Motor neuron (in vitro differentiated cells): ENCODE measurements at regions not wholly inside any gene's neighbourhood (a gene's known extent, or its start where the extent isn't known, plus 50 kb on each side); places are given as distances from the start of the nearest gene placed in this dataset.

ENCODE experiments used
- ATAC-seq, 8 experiments: fragments of 200-7000 bp; cut with Tn5 transposase; replicated peaks in 6 of 8; 2 replicates each; pipeline ENCODE4 v1.8.0; 2021; ENCODE audit warnings: mild to moderate bottlenecking in 8 of 8, moderate library complexity in 8 of 8
- H3K27ac ChIP-seq, 2 donors: fragments of 250-450 bp; sonication (Bioruptor Pico); 2 replicates each; pipeline ENCODE4 v1.9.0; 2021; ENCODE audit warnings: antibody characterized with exemption in 2 of 2, mild to moderate bottlenecking in 2 of 2, moderate library complexity in 1 of 2
- H3K4me1 ChIP-seq, 2 donors: fragments of 250-450 bp; sonication (Bioruptor Pico); replicated peaks in 1 of 2; 2 replicates each; pipeline ENCODE4 v1.6.1; 2021; ENCODE audit warnings: antibody characterized with exemption in 2 of 2, mild to moderate bottlenecking in 2 of 2, moderate library complexity in 1 of 2
- H3K4me3 ChIP-seq, 5 donors: fragments of 250-450 bp; sonication (Bioruptor Pico); 2 replicates each; pipeline ENCODE4 v1.9.0; 2021; ENCODE audit warnings: antibody characterized with exemption in 5 of 5, mild to moderate bottlenecking in 5 of 5, moderate library complexity in 4 of 5
- WGBS, 10 experiments: fragments of 450-650 bp; shearing (Covaris generic); methylation state at CpG; one replicate each; pipeline ENCODE4 v1.0.0; 2022; 5-methylcytosine and 5-hydroxymethylcytosine counted together
- in situ Hi-C, 9 experiments: fragments of 400-800 bp; cut with MboI; loops; one replicate each; pipeline ENCODE4 v1.15.0; 2021; ENCODE audit warnings: low sequenced_read_pairs in 9 of 9, low pct_unique_long_range_greater_than_20kb in 2 of 9; ENCODE audit not compliant: unreplicated experiment in 9 of 9

DNA sequence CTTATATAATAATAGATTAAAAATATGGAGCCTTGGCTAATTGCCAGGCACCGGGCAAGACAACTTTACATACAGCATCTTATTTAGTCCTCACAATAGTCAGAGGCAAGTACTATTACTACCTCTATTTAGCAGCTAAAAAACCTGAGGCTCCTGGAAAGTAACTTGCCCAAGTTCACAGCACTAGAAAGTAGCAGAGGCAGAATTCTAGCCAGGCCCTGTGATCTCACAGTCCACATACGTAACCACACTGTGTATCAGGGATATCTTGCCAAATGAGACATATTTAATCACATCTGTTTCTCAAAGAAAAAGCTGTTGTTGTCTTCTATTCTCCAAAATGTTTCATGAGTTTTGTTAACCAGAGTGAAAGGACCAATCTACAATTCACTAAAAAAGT lies 378.5 kb downstream of the PLPP3 start:
- Histone ChIP-seq H3K27ac (no peak overlapping the region), H3K4me3 (no peak overlapping the region), H3K4me1 (peaks cover 13 to 33% of the 10 kb centered on the region in 2 donors)
- peak in 1 of 8 experiments; percentile 27 for ATAC-seq
- in situ Hi-C loops: no loop called here
- 0 to 100% (median 75%) methylated on average over 1 to 2 of the region's 2 CpGs for WGBS, 10 experiments

DNA sequence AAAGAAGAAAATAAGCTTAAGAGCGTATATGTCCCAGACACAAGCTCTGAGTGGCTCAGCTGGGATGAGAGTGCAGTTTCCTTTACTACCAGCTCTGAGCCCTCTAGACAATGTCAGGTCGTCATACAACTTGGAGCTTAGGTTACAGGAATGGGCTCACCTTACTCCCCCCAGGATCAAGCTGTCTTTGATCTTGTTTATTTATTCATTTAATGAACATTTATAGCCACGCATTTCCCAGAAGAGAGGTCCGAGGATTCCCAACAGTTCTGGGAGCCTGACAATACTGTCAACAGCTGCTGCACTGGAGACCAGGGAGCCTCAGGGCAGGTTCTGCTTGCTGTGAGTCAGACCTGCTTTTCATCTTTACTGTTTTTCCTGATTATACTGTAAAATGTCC lies 378.9 kb downstream of the PLPP3 start:
- peak in 7 of 8 experiments; percentile 26 to 94 (median 51) for ATAC-seq
- Histone ChIP-seq H3K4me3 (no peak overlapping the region), H3K27ac (no peak overlapping the region), H3K4me1 (peaks cover 13 to 33% of the 10 kb centered on the region in 2 donors)
- in situ Hi-C loops: no loop called here
- WGBS, 10 experiments: 14 to 100% (median 83%) methylated on average over 1 to 4 of the region's 4 CpGs

DNA sequence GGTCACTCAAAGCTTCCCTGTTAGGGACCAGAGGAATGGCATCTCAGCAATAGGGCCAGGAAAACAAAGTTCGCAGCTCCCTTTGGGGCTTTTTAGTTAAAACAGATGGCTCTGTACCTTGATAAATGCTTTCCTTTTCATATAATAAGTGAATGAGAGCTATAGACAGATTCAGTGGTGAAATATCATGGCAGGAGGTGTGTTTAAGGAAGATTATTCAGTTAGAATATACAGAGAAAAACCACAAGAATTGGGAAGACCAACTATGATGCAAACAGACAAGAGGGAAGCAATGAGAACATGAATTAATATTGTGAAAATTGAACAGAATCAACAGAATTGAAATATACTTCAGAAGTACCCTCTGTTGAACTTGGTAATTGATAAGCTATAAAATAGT lies 379.4 kb downstream of the PLPP3 start:
- WGBS, 10 experiments: 0 to 100% (median 62%) methylated on average over 1 of the region's 1 CpG

GRCh38 chr1:56199061-56199460 lies 380.3 kb downstream of the PLPP3 start:
- WGBS, 10 experiments: 0 to 92% (median 68%) methylated on average over 1 to 2 of the region's 2 CpGs; no CpG with 5 or more reads in 2 of the 10 experiments
- in situ Hi-C loops: loop anchor here in 1 of 9 experiments (25.0 kb wide), 1 partner anchor 388 kb away; the partner anchor contains the start of gene PLPP3

More for the DNA sequence above, 379.4 kb downstream of the PLPP3 start:
- H3K27ac ChIP-seq: no peak overlapping the region
- H3K4me3 ChIP-seq: no peak overlapping the region
- in situ Hi-C loops: loop anchor here in 1 of 9 experiments (25.0 kb wide), 1 partner anchor 387 kb away; the partner anchor contains the start of gene PLPP3
- H3K4me1 ChIP-seq: peaks cover 13 to 33% of the 10 kb centered on the region in 2 donors
- no peak for ATAC-seq

GRCh38 chr1:56197946-56198345 lies 381.4 kb downstream of the PLPP3 start:
- in situ Hi-C loops: loop anchor here in 1 of 9 experiments (25.0 kb wide), 1 partner anchor 389 kb away; the partner anchor contains the start of gene PLPP3

More at GRCh38 chr1:56199061-56199460, 380.3 kb downstream of the PLPP3 start:
- peak in 2 of 8 experiments; percentile 10 to 20 for ATAC-seq
- H3K4me3 ChIP-seq: no peak overlapping the region
- peaks cover 13 to 31% of the 10 kb centered on the region in 2 donors for H3K4me1 ChIP-seq
- H3K27ac ChIP-seq: no peak overlapping the region

DNA sequence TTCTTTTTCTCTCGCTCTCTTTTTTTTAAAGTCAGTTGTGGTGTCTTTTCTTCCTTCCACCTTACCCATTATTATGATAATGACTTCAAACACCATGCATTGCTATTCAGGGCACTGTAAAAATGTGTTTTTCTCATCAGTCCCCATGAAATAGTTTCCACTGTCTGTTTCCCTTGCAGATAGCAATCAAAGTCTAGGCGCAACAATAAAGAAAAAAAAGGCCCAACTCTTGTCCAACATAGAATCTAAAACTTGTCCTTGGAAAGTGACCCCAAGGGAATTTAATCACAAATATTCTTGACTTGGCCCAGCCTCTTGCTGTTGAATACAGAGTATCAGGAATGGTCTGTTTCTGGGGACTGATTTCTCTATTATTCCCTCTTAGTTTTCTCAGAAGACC lies 382.5 kb downstream of the PLPP3 start:
- in situ Hi-C loops: loop anchor here in 1 of 9 experiments (25.0 kb wide), 1 partner anchor 390 kb away; the partner anchor contains the start of gene PLPP3
- Histone ChIP-seq H3K27ac (no peak overlapping the region), H3K4me1 (peaks cover 13 to 15% of the 10 kb centered on the region in 2 donors), H3K4me3 (no peak overlapping the region)
- 58 to 100% (median 73%) methylated on average over 2 of the region's 2 CpGs for WGBS, 10 experiments
- ATAC-seq: no peak

More at GRCh38 chr1:56197946-56198345, 381.4 kb downstream of the PLPP3 start:
- ATAC-seq: no peak
- Histone ChIP-seq H3K4me3 (no peak overlapping the region), H3K4me1 (peaks cover 13 to 22% of the 10 kb centered on the region in 2 donors), H3K27ac (no peak overlapping the region)
- 91 to 100% (median 98%) methylated on average over 2 of the region's 2 CpGs; no CpG with 5 or more reads in 4 of the 10 experiments for WGBS, 10 experiments

- ATAC-seq: peak in 1 of 8 experiments; percentile 26
- WGBS, 10 experiments: 0 to 100% (median 82%) methylated on average over 1 of the region's 1 CpG; no CpG with 5 or more reads in 2 of the 10 experiments
- Histone ChIP-seq H3K27ac (no peak overlapping the region), H3K4me1 (peaks cover 21 to 22% of the 10 kb centered on the region in 2 donors), H3K4me3 (no peak overlapping the region)
- in situ Hi-C loops: loop anchor here in 1 of 9 experiments (25.0 kb wide), 1 partner anchor 392 kb away; the partner anchor contains the start of gene PLPP3
These were observed 384.6 kb downstream of the PLPP3 start for GRCh38 chr1:56194701-56195300.

DNA sequence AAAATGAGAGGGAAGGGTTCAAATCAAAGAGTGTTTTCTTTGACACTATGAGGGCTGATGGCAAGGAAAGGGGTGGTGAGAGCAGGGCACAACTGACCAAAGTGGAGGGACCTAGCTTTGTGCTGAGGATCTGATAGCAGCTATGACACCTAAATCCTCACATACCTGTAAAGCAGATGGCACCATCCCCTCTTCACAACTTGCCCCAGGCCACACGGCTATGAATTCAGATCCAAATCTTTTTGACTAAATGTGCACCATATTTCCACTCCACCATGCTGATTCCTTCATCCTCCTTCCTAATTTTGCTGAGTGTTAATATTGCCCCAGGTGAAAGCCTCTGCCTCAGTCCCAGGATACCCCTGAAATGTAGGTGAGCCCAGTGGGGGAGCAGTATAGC lies 385.7 kb downstream of the PLPP3 start:
- WGBS, 10 experiments: 80 to 100% (median 93%) methylated on average over 1 of the region's 1 CpG; no CpG with 5 or more reads in 4 of the 10 experiments
- no peak for ATAC-seq
- Histone ChIP-seq H3K4me1 (peaks cover 26 to 29% of the 10 kb centered on the region in 2 donors), H3K4me3 (no peak overlapping the region), H3K27ac (no peak overlapping the region)
- in situ Hi-C loops: loop anchor here in 1 of 9 experiments (25.0 kb wide), 1 partner anchor 394 kb away; the partner anchor contains the start of gene PLPP3

DNA sequence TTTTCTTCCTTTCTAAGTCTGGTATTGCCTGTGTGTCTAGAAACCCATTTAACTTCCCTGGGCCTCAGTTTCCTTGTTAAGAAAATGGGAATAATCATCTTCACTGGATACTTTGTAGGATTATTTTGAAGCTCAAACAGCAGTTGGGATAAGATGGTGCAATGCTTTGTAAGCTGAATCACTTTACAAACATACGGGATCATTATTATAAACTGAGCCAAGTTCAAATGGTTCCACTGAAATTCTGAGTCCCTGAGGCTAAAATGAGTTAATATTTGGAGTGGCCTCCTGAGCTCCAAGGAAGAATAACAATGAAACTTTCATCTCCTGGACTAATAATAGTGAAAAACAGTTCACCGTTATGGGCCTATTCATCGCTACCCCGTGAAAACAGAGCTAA lies 388.0 kb downstream of the PLPP3 start:
- no peak overlapping the region for H3K27ac ChIP-seq
- WGBS, 10 experiments: 20 to 100% (median 62%) methylated on average over 1 to 4 of the region's 4 CpGs
- in situ Hi-C loops: loop anchor here in 1 of 9 experiments (25.0 kb wide), 1 partner anchor 396 kb away; the partner anchor contains the start of gene PLPP3
- ATAC-seq: peak in 1 of 8 experiments; percentile 36
- no peak overlapping the region for H3K4me3 ChIP-seq
- peaks cover 17 to 23% of the 10 kb centered on the region in 2 donors for H3K4me1 ChIP-seq

- WGBS, 10 experiments: 0 to 100% (median 72%) methylated on average over 1 to 7 of the region's 7 CpGs; no CpG with 5 or more reads in 1 of the 10 experiments
- in situ Hi-C loops: loop anchor here in 1 of 9 experiments (25.0 kb wide), 1 partner anchor 396 kb away; the partner anchor contains the start of gene PLPP3
These were observed 388.5 kb downstream of the PLPP3 start for GRCh38 chr1:56190806-56191365.

DNA sequence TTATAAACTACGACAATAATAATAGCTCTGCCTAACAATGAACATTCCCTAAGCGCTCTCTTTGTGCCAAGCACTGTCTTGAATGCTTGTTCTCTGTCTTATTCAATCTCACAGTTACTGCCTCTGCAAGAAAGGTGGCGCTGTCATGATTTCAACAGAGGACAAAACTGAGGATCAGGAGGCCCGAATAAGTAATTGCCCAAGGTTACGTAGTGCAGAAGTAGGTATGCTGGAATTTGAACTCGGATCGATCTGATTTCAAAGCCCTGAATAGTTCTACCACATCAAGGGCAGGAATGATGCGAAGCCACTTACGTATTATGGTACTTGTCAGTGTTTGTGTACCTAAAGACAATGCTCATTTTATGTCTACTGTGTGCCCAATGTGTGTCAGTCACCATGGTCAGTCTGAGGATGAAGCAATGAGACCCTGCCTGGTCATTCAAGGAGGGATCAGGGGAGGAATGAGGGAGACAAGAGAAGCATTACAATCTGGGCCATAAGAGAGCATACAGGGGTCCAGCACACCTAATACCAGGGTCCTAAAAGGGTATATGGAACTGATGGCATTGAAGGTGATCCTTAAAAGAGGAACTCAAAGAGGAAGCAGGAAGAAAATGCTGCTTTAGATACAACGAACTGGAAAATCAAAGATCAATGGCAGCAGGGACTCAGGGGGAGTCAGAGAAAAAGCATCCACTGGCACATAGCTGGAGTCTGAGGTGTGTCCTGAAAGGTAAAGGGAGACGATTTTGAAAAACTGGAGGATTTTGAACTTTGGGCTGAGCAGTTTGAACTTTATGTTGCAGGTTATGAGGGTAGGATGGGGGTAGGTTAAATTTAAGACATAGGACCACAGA lies 389.2 kb downstream of the PLPP3 start:
- peaks cover 15 to 23% of the 10 kb centered on the region in 2 donors for H3K4me1 ChIP-seq
- H3K27ac ChIP-seq: no peak overlapping the region
- in situ Hi-C loops: loop anchor here in 1 of 9 experiments (25.0 kb wide), 1 partner anchor 397 kb away; the partner anchor contains the start of gene PLPP3
- no peak overlapping the region for H3K4me3 ChIP-seq
- 38 to 90% (median 80%) methylated on average over 2 to 11 of the region's 11 CpGs; no CpG with 5 or more reads in 1 of the 10 experiments for WGBS, 10 experiments
- peak in 3 of 8 experiments; percentile 19 to 76 (median 49) for ATAC-seq

More at GRCh38 chr1:56190806-56191365, 388.5 kb downstream of the PLPP3 start:
- no peak overlapping the region for H3K27ac ChIP-seq
- H3K4me3 ChIP-seq: no peak overlapping the region
- H3K4me1 ChIP-seq: peaks cover 15 to 23% of the 10 kb centered on the region in 2 donors
- peak in 4 of 8 experiments; percentile 32 to 95 (median 82) for ATAC-seq

DNA sequence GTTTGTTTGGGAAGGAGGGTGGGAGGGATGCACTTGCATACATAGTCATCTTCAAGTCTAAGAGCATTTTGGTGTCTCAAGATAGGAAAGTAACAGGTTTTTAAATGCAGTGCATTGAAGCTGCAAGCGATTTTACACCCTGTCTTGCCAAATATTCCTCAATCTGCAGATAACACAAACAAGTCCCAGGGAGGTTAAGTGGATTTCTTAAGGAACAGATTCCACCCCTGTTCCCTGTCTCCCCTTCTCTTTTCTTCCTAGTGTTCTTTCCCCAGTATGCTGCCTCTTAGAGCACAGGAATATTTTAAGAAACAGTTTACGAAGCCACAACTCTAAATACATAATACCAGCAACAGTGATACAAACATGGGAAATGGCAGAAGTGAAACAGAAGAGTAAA lies 389.9 kb downstream of the PLPP3 start:
- no peak overlapping the region for H3K27ac ChIP-seq
- H3K4me3 ChIP-seq: no peak overlapping the region
- in situ Hi-C loops: loop anchor here in 1 of 9 experiments (25.0 kb wide), 1 partner anchor 398 kb away; the partner anchor contains the start of gene PLPP3
- H3K4me1 ChIP-seq: peaks cover 15 to 23% of the 10 kb centered on the region in 2 donors
- no peak for ATAC-seq
- 18 to 100% (median 67%) methylated on average over 1 to 2 of the region's 2 CpGs; no CpG with 5 or more reads in 1 of the 10 experiments for WGBS, 10 experiments
